ENCODE measurements at regions not wholly inside any gene's neighbourhood (a gene's known extent, or its start where the extent isn't known, plus 50 kb on each side); places are given as distances from the start of the nearest gene placed in this dataset.

GRCh38 chr1:82390627-82391026, 589.9 kb downstream of the ADGRL2 start:
- TF ChIP-seq CTCF (IDR thresholded peaks at IDR 0.05 in 2 of 3, conservative IDR thresholded peaks at IDR 0.05 in 1 of 3; ENCODE audit: control insufficient read depth in 2 of 3, extremely low read depth in 1 of 3, insufficient read depth in 1 of 3, low read depth in 3 of 3, low read length in 3 of 3) (no peak), NFYB (IDR thresholded peaks at IDR 0.05; ENCODE audit: insufficient read depth, low read depth, low read length) (no peak), RFX5 (IDR thresholded peaks at IDR 0.05; ENCODE audit: low read depth, low read length) (no peak), CUX1 (IDR thresholded peaks at IDR 0.05; ENCODE audit: insufficient replicate concordance, low read depth, low read length) (no peak), SUPT20H (IDR thresholded peaks at IDR 0.05; ENCODE audit: borderline replicate concordance, control insufficient read depth, low read depth, low read length) (no peak), CEBPB (IDR thresholded peaks at IDR 0.05; ENCODE audit: borderline replicate concordance in 1 of 2, low read depth in 2 of 2, low read length in 2 of 2) (no peak), RELB (IDR thresholded peaks at IDR 0.05; ENCODE audit: low read depth) (no peak), YBX1 (IDR thresholded peaks at IDR 0.05) (no peak), IRF3 (IDR thresholded peaks at IDR 0.05) (no peak)
